B cell (primary cell): ENCODE measurements at regions not wholly inside any gene's neighbourhood (a gene's known extent, or its start where the extent isn't known, plus 50 kb on each side); places are given as distances from the start of the nearest gene placed in this dataset.
"Not testable (repeated sequence)": the region's sequence is repeated elsewhere in the genome, so short reads cannot be mapped to it uniquely, and the experiment has no call there.

Experiments used
- ATAC-seq: fragments of 200-7000 bp; cut with Tn5 transposase; one replicate; pipeline ENCODE4 v1.10.0; 2021; ENCODE audit warnings: low read depth, mild to moderate bottlenecking, moderate number of reproducible peaks, moderate library complexity
- CTCF ChIA-PET: fragments of 350-600 bp; sonication (Branson Sonifier 250); formaldehyde crosslinking; loops from one replicate; lab custom pipeline; 2021; ENCODE audit warnings: antibody characterized with exemption, inconsistent platforms; lab: Charles Lee
- POLR2A ChIA-PET: fragments of 350-600 bp; sonication (Branson Sonifier 250); formaldehyde crosslinking; loops from one replicate; lab custom pipeline; 2021; ENCODE audit warnings: antibody characterized with exemption; lab: Charles Lee
- DNase-seq: peaks from one replicate; pipeline ENCODE4 v3.0.0; 2013
- H2AFZ ChIP-seq: 2 replicates; pipeline ENCODE4 v1.6.1; 2012; ENCODE audit warnings: mild to moderate bottlenecking, low read depth, low read length; ENCODE audit not compliant: insufficient read depth, poor library complexity, severe bottlenecking
- H3K27ac ChIP-seq, 2 donors: 1 replicate in 1 of 2; 2 replicates in 1 of 2; pipeline ENCODE4 v1.5.1; 2012 to 2013; ENCODE audit warnings: low read length in 2 of 2, mild to moderate bottlenecking in 2 of 2, moderate library complexity in 1 of 2
- H3K27me3 ChIP-seq, 4 experiments: fragments of 200-600 bp in 1 of 4; sonication (generic) in 1 of 4; replicated peaks in 1 of 4; 1 replicate in 2 of 4; 2 replicates in 2 of 4; pipeline versions ENCODE4 v1.6.1 to v1.7.0; 2013 to 2016; ENCODE audit warnings: low read length in 3 of 4, mild to moderate bottlenecking in 2 of 4, mixed read lengths in 1 of 4, moderate library complexity in 1 of 4; ENCODE audit not compliant: insufficient read depth in 4 of 4, control insufficient read depth in 3 of 4; ENCODE audit errors: control extremely low read depth in 1 of 4
- H3K36me3 ChIP-seq, 2 experiments: replicated peaks in 1 of 2; 1 replicate in 1 of 2; 2 replicates in 1 of 2; pipeline versions ENCODE4 v1.6.1 to v1.7.1; 2013; ENCODE audit warnings: low read length in 1 of 2; ENCODE audit not compliant: insufficient read depth in 2 of 2, control insufficient read depth in 1 of 2; ENCODE audit errors: control extremely low read depth in 1 of 2, extremely low read depth in 1 of 2
- H3K4me1 ChIP-seq, 2 donors: fragments of 200-600 bp in 1 of 2; sonication (generic) in 1 of 2; 1 replicate in 1 of 2; 2 replicates in 1 of 2; pipeline versions ENCODE4 v1.5.1 to v1.6.1; 2013 to 2017; ENCODE audit warnings: low read length in 2 of 2; ENCODE audit not compliant: control insufficient read depth in 2 of 2, insufficient read depth in 2 of 2
- H3K4me2 ChIP-seq: replicated peaks from 2 replicates; pipeline ENCODE3; 2012; ENCODE audit warnings: mild to moderate bottlenecking, low read depth, low read length; ENCODE audit not compliant: poor library complexity, severe bottlenecking
- H3K4me3 ChIP-seq, 5 experiments: fragments of 200-600 bp in 1 of 5; sonication (generic) in 1 of 5; 1 replicate in 3 of 5; 2 replicates in 2 of 5; pipeline versions ENCODE4 v1.5.1 to v1.7.0; 2011 to 2016; ENCODE audit warnings: low read length in 4 of 5, mild to moderate bottlenecking in 4 of 5, low read depth in 2 of 5, control low read depth in 1 of 5, moderate library complexity in 1 of 5; ENCODE audit not compliant: insufficient read depth in 1 of 5; ENCODE audit errors: control extremely low read depth in 1 of 5, extremely low read depth in 1 of 5
- H3K79me2 ChIP-seq: fragments of 200-600 bp; sonication (generic); one replicate; pipeline ENCODE4 v1.6.0; 2016; ENCODE audit warnings: low read length; ENCODE audit not compliant: control insufficient read depth, insufficient read depth
- H3K9ac ChIP-seq: fragments of 200-600 bp; sonication (generic); 2 replicates; pipeline ENCODE4 v1.6.1; 2017; ENCODE audit warnings: mild to moderate bottlenecking, low read length, moderate library complexity
- H3K9me3 ChIP-seq, 3 donors: one replicate each; pipeline versions ENCODE4 v1.6.1 to v1.7.1; 2013; ENCODE audit warnings: low read length in 2 of 3; ENCODE audit not compliant: control insufficient read depth in 2 of 3, insufficient read depth in 1 of 3; ENCODE audit errors: control extremely low read depth in 1 of 3
- H4K20me1 ChIP-seq: 2 replicates; pipeline ENCODE4 v1.6.0; 2012; ENCODE audit warnings: mild to moderate bottlenecking, low read length; ENCODE audit not compliant: insufficient read depth, control insufficient read depth, poor library complexity, severe bottlenecking
- H3K27ac Mint-ChIP-seq: one replicate; pipeline ENCODE4 v1.8.0; 2021; ENCODE audit warnings: mixed read lengths
- H3K27me3 Mint-ChIP-seq: one replicate; pipeline ENCODE4 v1.8.0; 2021; ENCODE audit warnings: mixed read lengths
- H3K4me1 Mint-ChIP-seq: one replicate; pipeline ENCODE4 v1.8.0; 2021; ENCODE audit warnings: mixed read lengths
- H3K4me3 Mint-ChIP-seq: one replicate; pipeline ENCODE4 v1.8.0; 2021; ENCODE audit warnings: mixed read lengths
- H3K9me3 Mint-ChIP-seq: one replicate; pipeline ENCODE4 v1.8.0; 2022; ENCODE audit warnings: mixed read lengths; ENCODE audit not compliant: insufficient read depth
- CTCF ChIP-seq: fragments of 200-600 bp; IDR thresholded peaks from one replicate; pipeline ENCODE4 v1.8.0; 2022; ENCODE audit warnings: antibody characterized with exemption, mild to moderate bottlenecking
- EZH2 ChIP-seq: IDR thresholded peaks from 2 replicates; pipeline ENCODE4 v1.6.1; 2012; ENCODE audit warnings: borderline replicate concordance, low read depth, mild to moderate bottlenecking, moderate library complexity, low read length; ENCODE audit not compliant: insufficient read depth, poor library complexity, severe bottlenecking
- WGBS: methylation state at CpG from one replicate; pipeline ENCODE4 v1.1.5; 2013; ENCODE audit warnings: missing lambda C conversion rate; ENCODE audit not compliant: insufficient coverage; 5-methylcytosine and 5-hydroxymethylcytosine counted together
- intact Hi-C: fragments of 100-400 bp; cut with micrococcal nuclease; formaldehyde crosslinking; loops from one replicate; pipeline ENCODE4 v1.10.0; 2022

- no peak overlapping the region for H3K27ac Mint-ChIP-seq
- ChIA-PET CTCF (no interaction called here), POLR2A (no interaction called here)
- H3K4me1 Mint-ChIP-seq, result no peaks in the 10 kb centered on the region
- no peaks in the 10 kb centered on the region for H3K4me1 ChIP-seq
- DNase-seq (no peak), ATAC-seq (no peak)
- TF ChIP-seq CTCF (no peak), EZH2 (no peak)
- no peaks in the 10 kb centered on the region for H4K20me1 ChIP-seq
- WGBS, result no CpG with 5 or more reads among the region's 1 CpG
- H3K27ac ChIP-seq, result no peak overlapping the region
- no peaks in the 10 kb centered on the region for H3K79me2 ChIP-seq
- no peak overlapping the region for H3K4me3 ChIP-seq
- intact Hi-C loops, result no loop called here
- no peak overlapping the region for H3K9ac ChIP-seq
- H3K9me3 Mint-ChIP-seq, result no peaks in the 10 kb centered on the region
- no peak overlapping the region for H2AFZ ChIP-seq
- no peaks in the 10 kb centered on the region for H3K36me3 ChIP-seq
- peaks cover 20% of the 10 kb centered on the region for H3K27me3 Mint-ChIP-seq
- no peaks in the 10 kb centered on the region for H3K9me3 ChIP-seq
- H3K4me2 ChIP-seq, result no peak overlapping the region
- no peak overlapping the region for H3K4me3 Mint-ChIP-seq
- peaks cover 0 to 5% (median 0%) of the 10 kb centered on the region in 4 experiments for H3K27me3 ChIP-seq
These were observed 198.4 kb downstream of the EBLN2 start for GRCh38 chr3:73259856-73260255.

- WGBS, result no CpG with 5 or more reads among the region's 1 CpG
- H3K27ac Mint-ChIP-seq, POLR2A ChIA-PET, H2AFZ ChIP-seq, intact Hi-C loops, CTCF ChIA-PET, H3K9me3 Mint-ChIP-seq, DNase-seq, H3K79me2 ChIP-seq, H3K4me2 ChIP-seq, H3K4me1 ChIP-seq, H3K9ac ChIP-seq, H4K20me1 ChIP-seq, H3K27me3 ChIP-seq, H3K27me3 Mint-ChIP-seq, H3K9me3 ChIP-seq, H3K4me3 ChIP-seq, H3K4me1 Mint-ChIP-seq, H3K4me3 Mint-ChIP-seq, H3K27ac ChIP-seq, H3K36me3 ChIP-seq, ATAC-seq: not testable (repeated sequence)
These were observed 205.1 kb downstream of the EBLN2 start for GRCh38 chr3:73266558-73266957.

- H3K4me3 ChIP-seq, H3K27me3 ChIP-seq, CTCF ChIA-PET, H3K4me1 ChIP-seq, H3K36me3 ChIP-seq, H3K4me3 Mint-ChIP-seq, DNase-seq, ATAC-seq, H3K9me3 ChIP-seq, H2AFZ ChIP-seq, H3K9me3 Mint-ChIP-seq, H3K4me2 ChIP-seq, H3K27ac Mint-ChIP-seq, intact Hi-C loops, H4K20me1 ChIP-seq, H3K79me2 ChIP-seq, POLR2A ChIA-PET, H3K4me1 Mint-ChIP-seq, H3K9ac ChIP-seq, H3K27ac ChIP-seq, H3K27me3 Mint-ChIP-seq: not testable (repeated sequence)
- 82% methylated on average over 6 of the region's 25 CpGs for WGBS
These were observed 207.7 kb downstream of the EBLN2 start for GRCh38 chr3:73269126-73269525.
